ENCODE measurements at regions not wholly inside any gene's neighbourhood (a gene's known extent, or its start where the extent isn't known, plus 50 kb on each side); places are given as distances from the start of the nearest gene placed in this dataset.

GRCh38 chr4:171202908-171203307, 610.3 kb upstream of the GALNTL6 start:
- no peak overlapping the region for H3K4me3 ChIP-seq (replicated peaks; ENCODE audit: low read depth, low read length)
- no peak for TF ChIP-seq CTCF (IDR thresholded peaks at IDR 0.05; ENCODE audit: low read depth, low read length, missing control alignments)
- no peak for DNase-seq (ENCODE audit: extremely low read depth, low read depth)

GRCh38 chr4:171186700-171187099, 626.5 kb upstream of the GALNTL6 start:
- no peak for DNase-seq (ENCODE audit: extremely low read depth, low read depth)
- TF ChIP-seq CTCF (IDR thresholded peaks at IDR 0.05; ENCODE audit: low read depth, low read length, missing control alignments) = no peak
- H3K4me3 ChIP-seq (replicated peaks; ENCODE audit: low read depth, low read length) = no peak overlapping the region

- no peak overlapping the region for H3K4me3 ChIP-seq (replicated peaks; ENCODE audit: low read depth, low read length)
- no peak for TF ChIP-seq CTCF (IDR thresholded peaks at IDR 0.05; ENCODE audit: low read depth, low read length, missing control alignments)
- no peak for DNase-seq (ENCODE audit: extremely low read depth, low read depth)
Measured at GRCh38 chr4:171181090-171181489, 632.1 kb upstream of the GALNTL6 start.

- DNase-seq (ENCODE audit: extremely low read depth, low read depth) = no peak
- no peak overlapping the region for H3K4me3 ChIP-seq (replicated peaks; ENCODE audit: low read depth, low read length)
- TF ChIP-seq CTCF (IDR thresholded peaks at IDR 0.05; ENCODE audit: low read depth, low read length, missing control alignments) = no peak
Measured at GRCh38 chr4:171170671-171171070, 642.5 kb upstream of the GALNTL6 start.

- no peak for DNase-seq (ENCODE audit: extremely low read depth, low read depth)
- no peak for TF ChIP-seq CTCF (IDR thresholded peaks at IDR 0.05; ENCODE audit: low read depth, low read length, missing control alignments)
- H3K4me3 ChIP-seq (replicated peaks; ENCODE audit: low read depth, low read length) = no peak overlapping the region
Measured at GRCh38 chr4:171169396-171169795, 643.8 kb upstream of the GALNTL6 start.

- no peak for TF ChIP-seq CTCF (IDR thresholded peaks at IDR 0.05; ENCODE audit: low read depth, low read length, missing control alignments)
- no peak for DNase-seq (ENCODE audit: extremely low read depth, low read depth)
- H3K4me3 ChIP-seq (replicated peaks; ENCODE audit: low read depth, low read length) = no peak overlapping the region
Measured at GRCh38 chr4:171162478-171162877, 650.7 kb upstream of the GALNTL6 start.

DNA sequence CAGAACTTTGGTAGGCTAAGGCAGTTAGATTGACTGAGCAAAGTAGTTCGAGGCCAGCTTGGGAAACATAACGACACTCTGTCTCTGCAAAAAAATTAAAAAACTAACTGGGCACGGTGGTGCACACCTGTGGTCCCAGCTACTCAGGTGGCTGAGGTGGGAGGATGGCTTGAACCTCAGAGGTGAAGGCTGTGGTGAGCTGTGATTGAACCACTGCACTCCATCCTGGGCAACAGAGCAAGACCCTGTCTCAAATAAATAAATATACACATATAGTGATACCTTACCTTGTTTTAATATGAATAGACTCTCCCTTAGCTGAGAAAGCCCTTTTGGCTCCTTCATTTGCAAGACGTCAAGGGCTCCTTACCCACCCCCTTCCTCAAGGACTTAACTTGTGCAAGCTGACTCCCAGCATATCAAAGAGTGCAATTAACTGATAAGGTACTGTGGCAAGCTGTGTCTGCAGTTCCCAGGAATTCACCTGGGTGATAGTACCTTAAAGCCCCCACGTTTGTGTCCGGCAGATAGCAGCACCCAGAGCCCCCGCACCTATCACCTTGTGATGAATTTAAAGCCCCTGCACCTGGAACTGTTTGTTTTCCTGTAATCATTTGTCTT, 655.6 kb upstream of the GALNTL6 start:
- DNase-seq (ENCODE audit: extremely low read depth, low read depth) = no peak
- no peak for TF ChIP-seq CTCF (IDR thresholded peaks at IDR 0.05; ENCODE audit: low read depth, low read length, missing control alignments)
- no peak overlapping the region for H3K4me3 ChIP-seq (replicated peaks; ENCODE audit: low read depth, low read length)

Data from HFF-Myc (cell line).